ENCODE measurements at regions not wholly inside any gene's neighbourhood (a gene's known extent, or its start where the extent isn't known, plus 50 kb on each side); places are given as distances from the start of the nearest gene placed in this dataset.

DNA sequence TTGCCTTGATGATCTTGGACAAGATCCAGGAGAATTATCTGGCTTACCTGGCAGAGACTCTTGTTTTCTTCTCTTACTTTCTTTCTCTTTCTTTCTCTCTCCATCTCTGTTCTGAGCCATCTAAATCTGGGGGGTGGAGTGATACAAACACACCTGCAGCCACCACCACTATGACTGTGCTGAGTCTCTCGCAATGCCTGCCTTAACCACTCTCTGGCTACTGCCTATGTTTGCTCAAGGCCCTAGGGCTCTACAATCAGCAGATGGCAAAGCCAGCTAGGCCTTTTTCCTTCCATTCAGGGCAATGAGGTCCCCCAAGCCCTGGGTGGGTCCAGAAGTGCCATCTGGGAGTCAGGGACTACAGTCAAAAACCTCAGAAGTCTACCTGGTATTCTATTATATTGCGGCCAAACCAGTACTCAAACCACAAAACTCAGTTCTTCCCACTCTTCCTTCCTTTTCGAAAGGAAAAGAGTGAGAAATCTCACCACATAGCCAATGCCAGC is 978.9 kb upstream of the NXPH2 start:
- TF ChIP-seq, protein P1, sequence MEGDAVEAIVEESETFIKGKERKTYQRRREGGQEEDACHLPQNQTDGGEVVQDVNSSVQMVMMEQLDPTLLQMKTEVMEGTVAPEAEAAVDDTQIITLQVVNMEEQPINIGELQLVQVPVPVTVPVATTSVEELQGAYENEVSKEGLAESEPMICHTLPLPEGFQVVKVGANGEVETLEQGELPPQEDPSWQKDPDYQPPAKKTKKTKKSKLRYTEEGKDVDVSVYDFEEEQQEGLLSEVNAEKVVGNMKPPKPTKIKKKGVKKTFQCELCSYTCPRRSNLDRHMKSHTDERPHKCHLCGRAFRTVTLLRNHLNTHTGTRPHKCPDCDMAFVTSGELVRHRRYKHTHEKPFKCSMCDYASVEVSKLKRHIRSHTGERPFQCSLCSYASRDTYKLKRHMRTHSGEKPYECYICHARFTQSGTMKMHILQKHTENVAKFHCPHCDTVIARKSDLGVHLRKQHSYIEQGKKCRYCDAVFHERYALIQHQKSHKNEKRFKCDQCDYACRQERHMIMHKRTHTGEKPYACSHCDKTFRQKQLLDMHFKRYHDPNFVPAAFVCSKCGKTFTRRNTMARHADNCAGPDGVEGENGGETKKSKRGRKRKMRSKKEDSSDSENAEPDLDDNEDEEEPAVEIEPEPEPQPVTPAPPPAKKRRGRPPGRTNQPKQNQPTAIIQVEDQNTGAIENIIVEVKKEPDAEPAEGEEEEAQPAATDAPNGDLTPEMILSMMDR (tag by site-specific recombination; IDR thresholded peaks at IDR 0.05) = no peak
- TF ChIP-seq ZNF776 (tag by site-specific recombination; IDR thresholded peaks at IDR 0.05; ENCODE audit: borderline replicate concordance) (no peak), ZNF175 (tag by site-specific recombination; IDR thresholded peaks at IDR 0.05) (no peak), ZNF10 (tag by site-specific recombination; IDR thresholded peaks at IDR 0.05) (no peak), ZSCAN30 (tag by site-specific recombination; IDR thresholded peaks at IDR 0.05) (no peak), ZNF658 (tag by site-specific recombination; IDR thresholded peaks at IDR 0.05) (no peak), BCL11A (tag by site-specific recombination; IDR thresholded peaks at IDR 0.05; ENCODE audit: low read depth) (no peak), ZNF24 (tag by site-specific recombination; IDR thresholded peaks at IDR 0.05) (no peak)
- TF ChIP-seq, protein P2, sequence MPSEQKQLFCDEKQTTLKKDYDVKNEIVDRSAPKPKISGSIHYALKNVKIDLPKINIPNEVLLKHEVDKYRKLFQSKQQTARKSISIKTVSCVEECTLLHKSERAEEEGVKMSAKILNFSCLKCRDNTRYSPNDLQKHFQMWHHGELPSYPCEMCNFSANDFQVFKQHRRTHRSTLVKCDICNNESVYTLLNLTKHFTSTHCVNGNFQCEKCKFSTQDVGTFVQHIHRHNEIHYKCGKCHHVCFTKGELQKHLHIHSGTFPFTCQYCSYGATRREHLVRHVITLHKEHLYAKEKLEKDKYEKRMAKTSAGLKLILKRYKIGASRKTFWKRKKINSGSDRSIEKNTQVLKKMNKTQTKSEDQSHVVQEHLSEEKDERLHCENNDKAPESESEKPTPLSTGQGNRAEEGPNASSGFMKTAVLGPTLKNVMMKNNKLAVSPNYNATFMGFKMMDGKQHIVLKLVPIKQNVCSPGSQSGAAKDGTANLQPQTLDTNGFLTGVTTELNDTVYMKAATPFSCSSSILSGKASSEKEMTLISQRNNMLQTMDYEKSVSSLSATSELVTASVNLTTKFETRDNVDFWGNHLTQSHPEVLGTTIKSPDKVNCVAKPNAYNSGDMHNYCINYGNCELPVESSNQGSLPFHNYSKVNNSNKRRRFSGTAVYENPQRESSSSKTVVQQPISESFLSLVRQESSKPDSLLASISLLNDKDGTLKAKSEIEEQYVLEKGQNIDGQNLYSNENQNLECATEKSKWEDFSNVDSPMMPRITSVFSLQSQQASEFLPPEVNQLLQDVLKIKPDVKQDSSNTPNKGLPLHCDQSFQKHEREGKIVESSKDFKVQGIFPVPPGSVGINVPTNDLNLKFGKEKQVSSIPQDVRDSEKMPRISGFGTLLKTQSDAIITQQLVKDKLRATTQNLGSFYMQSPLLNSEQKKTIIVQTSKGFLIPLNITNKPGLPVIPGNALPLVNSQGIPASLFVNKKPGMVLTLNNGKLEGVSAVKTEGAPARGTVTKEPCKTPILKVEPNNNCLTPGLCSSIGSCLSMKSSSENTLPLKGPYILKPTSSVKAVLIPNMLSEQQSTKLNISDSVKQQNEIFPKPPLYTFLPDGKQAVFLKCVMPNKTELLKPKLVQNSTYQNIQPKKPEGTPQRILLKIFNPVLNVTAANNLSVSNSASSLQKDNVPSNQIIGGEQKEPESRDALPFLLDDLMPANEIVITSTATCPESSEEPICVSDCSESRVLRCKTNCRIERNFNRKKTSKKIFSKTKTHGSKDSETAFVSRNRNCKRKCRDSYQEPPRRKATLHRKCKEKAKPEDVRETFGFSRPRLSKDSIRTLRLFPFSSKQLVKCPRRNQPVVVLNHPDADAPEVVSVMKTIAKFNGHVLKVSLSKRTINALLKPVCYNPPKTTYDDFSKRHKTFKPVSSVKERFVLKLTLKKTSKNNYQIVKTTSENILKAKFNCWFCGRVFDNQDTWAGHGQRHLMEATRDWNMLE (tag by site-specific recombination; conservative IDR thresholded peaks at IDR 0.05; ENCODE audit: low read depth) = no peak
